ENCODE measurements at regions not wholly inside any gene's neighbourhood (a gene's known extent, or its start where the extent isn't known, plus 50 kb on each side); places are given as distances from the start of the nearest gene placed in this dataset. TPM values are rescaled to one million over a fixed set of nuclear protein-coding genes. Genes with fewer than 3 reads are reported as not detected.
"Not testable (repeated sequence)": the region's sequence is repeated elsewhere in the genome, so short reads cannot be mapped to it uniquely, and the experiment has no call there.

GRCh38 chr15:22719980-22720379, 66.5 kb upstream of the NIPA1 start:
- H3K4me3 ChIP-seq; H3K27me3 ChIP-seq; H3K36me3 ChIP-seq (replicated peaks in 1 of 2; ENCODE audit: insufficient read depth in 1 of 2, low read depth in 2 of 2); ATAC-seq; DNase-seq; intact Hi-C loops (cut with DNase I); H3K9me3 ChIP-seq; H3K27ac ChIP-seq; H3K4me1 ChIP-seq: not testable (repeated sequence)
- TF ChIP-seq, protein P1, sequence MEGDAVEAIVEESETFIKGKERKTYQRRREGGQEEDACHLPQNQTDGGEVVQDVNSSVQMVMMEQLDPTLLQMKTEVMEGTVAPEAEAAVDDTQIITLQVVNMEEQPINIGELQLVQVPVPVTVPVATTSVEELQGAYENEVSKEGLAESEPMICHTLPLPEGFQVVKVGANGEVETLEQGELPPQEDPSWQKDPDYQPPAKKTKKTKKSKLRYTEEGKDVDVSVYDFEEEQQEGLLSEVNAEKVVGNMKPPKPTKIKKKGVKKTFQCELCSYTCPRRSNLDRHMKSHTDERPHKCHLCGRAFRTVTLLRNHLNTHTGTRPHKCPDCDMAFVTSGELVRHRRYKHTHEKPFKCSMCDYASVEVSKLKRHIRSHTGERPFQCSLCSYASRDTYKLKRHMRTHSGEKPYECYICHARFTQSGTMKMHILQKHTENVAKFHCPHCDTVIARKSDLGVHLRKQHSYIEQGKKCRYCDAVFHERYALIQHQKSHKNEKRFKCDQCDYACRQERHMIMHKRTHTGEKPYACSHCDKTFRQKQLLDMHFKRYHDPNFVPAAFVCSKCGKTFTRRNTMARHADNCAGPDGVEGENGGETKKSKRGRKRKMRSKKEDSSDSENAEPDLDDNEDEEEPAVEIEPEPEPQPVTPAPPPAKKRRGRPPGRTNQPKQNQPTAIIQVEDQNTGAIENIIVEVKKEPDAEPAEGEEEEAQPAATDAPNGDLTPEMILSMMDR (IDR thresholded peaks at IDR 0.05) = peak in 1 of 7 experiments; percentile 12
- 48 to 56% methylated on average over 1 of the region's 1 CpG for WGBS, 2 donors

DNA sequence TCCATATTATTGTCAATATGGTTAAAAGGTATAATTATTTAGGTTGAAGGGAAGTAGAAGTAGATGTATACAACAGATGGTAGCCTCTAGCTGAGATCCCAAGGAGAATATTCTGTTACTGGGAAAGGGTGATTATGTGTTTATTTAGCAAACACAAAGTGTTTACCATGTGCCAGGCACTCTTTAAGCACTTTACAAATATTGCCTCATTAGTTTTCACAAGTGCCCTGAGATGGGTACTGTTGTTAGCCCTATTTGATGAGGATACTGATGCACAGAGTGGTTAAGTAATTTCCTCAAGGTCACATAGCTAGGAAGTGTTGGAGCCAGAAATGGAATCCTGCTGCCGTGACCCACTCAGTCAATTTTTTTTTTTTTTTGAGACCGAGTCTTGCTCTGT, 60.3 kb upstream of the NIPA1 start:
- intact Hi-C loops (cut with DNase I); DNase-seq; H3K9me3 ChIP-seq; H3K36me3 ChIP-seq (replicated peaks in 1 of 2; ENCODE audit: insufficient read depth in 1 of 2, low read depth in 2 of 2); H3K27ac ChIP-seq; H3K27me3 ChIP-seq; H3K4me3 ChIP-seq; ATAC-seq; H3K4me1 ChIP-seq: not testable (repeated sequence)
- 83% methylated on average over 1 of the region's 2 CpGs; no CpG with 5 or more reads in 1 of the 2 donors for WGBS, 2 donors

- DNase-seq; H3K27ac ChIP-seq; ATAC-seq; H3K9me3 ChIP-seq; intact Hi-C loops (cut with DNase I); H3K4me3 ChIP-seq; H3K36me3 ChIP-seq (replicated peaks in 1 of 2; ENCODE audit: insufficient read depth in 1 of 2, low read depth in 2 of 2); H3K27me3 ChIP-seq; H3K4me1 ChIP-seq: not testable (repeated sequence)
- 48 to 55% methylated on average over 4 of the region's 4 CpGs for WGBS, 2 donors
Observed at GRCh38 chr15:22735067-22735466, 51.4 kb upstream of the NIPA1 start.

- H3K36me3 ChIP-seq (replicated peaks in 1 of 2; ENCODE audit: insufficient read depth in 1 of 2, low read depth in 2 of 2) = no peaks in the 10 kb centered on the region
- ATAC-seq (no peak), DNase-seq (no peak)
- intact Hi-C loops (cut with DNase I) = no loop called here
- H3K27me3 ChIP-seq = no peaks in the 10 kb centered on the region
- 78 to 86% methylated on average over 3 of the region's 3 CpGs for WGBS, 2 donors
- no peaks in the 10 kb centered on the region for H3K4me1 ChIP-seq
- H3K27ac ChIP-seq = no peak overlapping the region
- H3K4me3 ChIP-seq = no peak overlapping the region
- H3K9me3 ChIP-seq = no peaks in the 10 kb centered on the region
- TF ChIP-seq, protein P1 (IDR thresholded peaks at IDR 0.05) = no peak
- no peak for TF ChIP-seq POLR2A (IDR thresholded peaks at IDR 0.05)
Observed at GRCh38 chr15:22735781-22736180, 50.7 kb upstream of the NIPA1 start.

DNA sequence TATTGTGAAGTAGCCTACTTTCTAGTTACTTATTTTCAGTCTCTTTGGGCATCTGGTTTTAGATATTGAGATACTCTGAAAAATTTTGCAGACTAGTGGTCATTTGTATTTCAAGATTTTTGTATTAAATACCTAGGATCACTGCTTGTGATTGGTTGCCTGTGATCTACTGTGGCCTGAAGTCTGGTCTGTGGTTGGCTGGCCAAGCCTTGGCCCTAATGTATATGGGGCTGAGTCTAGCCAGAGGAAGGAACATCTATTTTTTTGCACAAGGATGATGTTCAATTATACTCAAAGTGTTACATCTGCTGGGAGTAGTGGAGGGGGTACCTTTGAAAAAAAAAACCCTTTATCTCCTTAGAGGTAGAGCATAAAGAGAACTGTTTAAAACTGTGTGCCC, 50.2 kb upstream of the NIPA1 start:
- H3K36me3 ChIP-seq (replicated peaks in 1 of 2; ENCODE audit: insufficient read depth in 1 of 2, low read depth in 2 of 2); H3K27me3 ChIP-seq; intact Hi-C loops (cut with DNase I); H3K4me1 ChIP-seq; H3K27ac ChIP-seq; DNase-seq; H3K4me3 ChIP-seq; ATAC-seq; H3K9me3 ChIP-seq: not testable (repeated sequence)

Small RNAs in the stretch of these regions (small RNA-seq; reads per million reads assigned to genes)
- gene AC138649.4 (not detected), gene RN7SL495P (not detected)

Data from body of pancreas (tissue), 4 donors.